ENCODE measurements at regions not wholly inside any gene's neighbourhood (a gene's known extent, or its start where the extent isn't known, plus 50 kb on each side); places are given as distances from the start of the nearest gene placed in this dataset.

GRCh38 chr2:150742094-150742493 is 254.6 kb upstream of the RND3 start:
- no peaks in the 10 kb centered on the region; the same call in 2 of the 3 replicates for H3K9me3 Mint-ChIP-seq
- H3K4me1 ChIP-seq (ENCODE audit: insufficient read depth): peaks cover 10% of the 10 kb centered on the region
- no peaks in the 10 kb centered on the region for H3K27me3 Mint-ChIP-seq (ENCODE audit: insufficient read depth, low read depth, poor library complexity)
- ATAC-seq (no peak), DNase-seq (ENCODE audit: low spot score) (no peak)
- no peaks in the 10 kb centered on the region; the same call in 1 of the 2 replicates for H3K36me3 ChIP-seq (ENCODE audit: insufficient read depth)
- H4K20me1 ChIP-seq (replicated peaks; ENCODE audit: insufficient read depth): no peaks in the 10 kb centered on the region
- peak overlapping the region; percentile 50; the same call in 1 of the 2 replicates for H2AFZ ChIP-seq
- H3K4me3 ChIP-seq: no peak overlapping the region
- TF ChIP-seq NANOG (IDR thresholded peaks at IDR 0.05; ENCODE audit: borderline replicate concordance) (no peak), CREB1 (CRISPR knock-in tag; IDR thresholded peaks at IDR 0.05; ENCODE audit: low read depth) (no peak), STAT1 (IDR thresholded peaks at IDR 0.05; ENCODE audit: unreplicated experiment) (no peak), ZNF114 (CRISPR knock-in tag; IDR thresholded peaks at IDR 0.05) (no peak), EZH2 (IDR thresholded peaks at IDR 0.05; ENCODE audit: low read depth, unreplicated experiment) (no peak), EZH2phosphoT487 (IDR thresholded peaks at IDR 0.05; ENCODE audit: unreplicated experiment) (no peak), ZNF331 (CRISPR knock-in tag; IDR thresholded peaks at IDR 0.05; ENCODE audit: low read depth) (no peak), POLR2AphosphoS5 (IDR thresholded peaks at IDR 0.05; ENCODE audit: low read depth) (no peak), ZNF462 (CRISPR knock-in tag; IDR thresholded peaks at IDR 0.05) (no peak), ETS1 (IDR thresholded peaks at IDR 0.05) (no peak), JUNB (IDR thresholded peaks at IDR 0.05; ENCODE audit: unreplicated experiment) (no peak), REST (IDR thresholded peaks at IDR 0.05; ENCODE audit: unreplicated experiment) (no peak)
- TF ChIP-seq, protein P1, sequence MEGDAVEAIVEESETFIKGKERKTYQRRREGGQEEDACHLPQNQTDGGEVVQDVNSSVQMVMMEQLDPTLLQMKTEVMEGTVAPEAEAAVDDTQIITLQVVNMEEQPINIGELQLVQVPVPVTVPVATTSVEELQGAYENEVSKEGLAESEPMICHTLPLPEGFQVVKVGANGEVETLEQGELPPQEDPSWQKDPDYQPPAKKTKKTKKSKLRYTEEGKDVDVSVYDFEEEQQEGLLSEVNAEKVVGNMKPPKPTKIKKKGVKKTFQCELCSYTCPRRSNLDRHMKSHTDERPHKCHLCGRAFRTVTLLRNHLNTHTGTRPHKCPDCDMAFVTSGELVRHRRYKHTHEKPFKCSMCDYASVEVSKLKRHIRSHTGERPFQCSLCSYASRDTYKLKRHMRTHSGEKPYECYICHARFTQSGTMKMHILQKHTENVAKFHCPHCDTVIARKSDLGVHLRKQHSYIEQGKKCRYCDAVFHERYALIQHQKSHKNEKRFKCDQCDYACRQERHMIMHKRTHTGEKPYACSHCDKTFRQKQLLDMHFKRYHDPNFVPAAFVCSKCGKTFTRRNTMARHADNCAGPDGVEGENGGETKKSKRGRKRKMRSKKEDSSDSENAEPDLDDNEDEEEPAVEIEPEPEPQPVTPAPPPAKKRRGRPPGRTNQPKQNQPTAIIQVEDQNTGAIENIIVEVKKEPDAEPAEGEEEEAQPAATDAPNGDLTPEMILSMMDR (conservative IDR thresholded peaks at IDR 0.05; ENCODE audit: low read depth in 2 of 2): no peak
- H3K27ac Mint-ChIP-seq: 0 out of 2 replicates have a peak overlapping the region, but pooled peaks have one; percentile 7
- H3K79me2 ChIP-seq (replicated peaks; ENCODE audit: insufficient read depth): no peaks in the 10 kb centered on the region
- no peak overlapping the region for H3K4me3 Mint-ChIP-seq
- peaks cover 6% of the 10 kb centered on the region; the same call in 2 of the 3 replicates for H3K36me3 Mint-ChIP-seq (ENCODE audit: low read depth)
- no peaks in the 10 kb centered on the region for H3F3A ChIP-seq (replicated peaks; ENCODE audit: low read depth)
- peaks cover 12% of the 10 kb centered on the region; the same call in 2 of the 3 replicates for H3K4me1 Mint-ChIP-seq
- no peak overlapping the region for H3K27ac ChIP-seq (ENCODE audit: low read depth)
- H3K27me3 ChIP-seq (ENCODE audit: insufficient read depth): no peaks in the 10 kb centered on the region
- H3K9me2 ChIP-seq (ENCODE audit: insufficient read depth): no peaks in the 10 kb centered on the region
- no peak overlapping the region for H3K4me2 ChIP-seq

Data from GM23338 (cell line).